ENCODE measurements at regions not wholly inside any gene's neighbourhood (a gene's known extent, or its start where the extent isn't known, plus 50 kb on each side); places are given as distances from the start of the nearest gene placed in this dataset.

DNA sequence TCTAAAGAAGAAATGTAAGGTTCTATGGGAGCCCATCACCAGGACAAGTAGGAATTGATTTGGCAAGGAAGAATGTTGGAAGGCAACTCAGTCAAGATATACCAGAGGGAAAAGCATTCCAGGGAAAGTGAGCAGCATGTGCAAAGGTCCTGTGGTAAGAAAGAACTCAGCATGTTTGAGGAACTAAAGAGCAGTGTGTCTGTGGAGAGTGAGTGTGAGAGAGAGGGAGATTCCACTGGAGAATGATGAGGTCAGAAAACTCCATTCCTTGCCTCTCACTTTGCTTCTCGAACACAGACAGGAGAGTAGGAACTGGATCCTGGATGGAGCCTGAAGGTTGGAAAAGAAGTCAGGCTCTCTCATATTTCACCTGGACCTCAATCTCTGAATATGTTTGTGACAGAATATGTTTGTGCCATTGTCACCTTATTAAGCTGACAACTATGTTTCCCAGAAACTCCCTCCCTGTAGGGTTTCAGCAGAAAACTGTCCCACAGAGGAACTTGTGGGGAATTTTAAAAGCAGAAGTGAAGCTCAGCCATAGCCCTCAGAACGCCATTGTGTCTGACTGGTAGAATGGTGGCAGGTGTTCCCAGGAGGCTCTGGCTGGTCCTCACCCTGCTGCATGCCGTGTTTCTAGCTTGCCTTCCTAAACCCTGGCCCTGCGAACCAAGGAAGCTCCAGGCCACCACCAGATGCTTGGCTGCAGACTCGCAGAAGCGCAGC lies 382.4 kb upstream of the XYLT1 start:
- Histone ChIP-seq H3K9me3 (no peaks in the 10 kb centered on the region), H3K27me3 (no peaks in the 10 kb centered on the region), H3K36me3 (no peaks in the 10 kb centered on the region), H3K4me1 (ENCODE audit: insufficient read depth) (no peaks in the 10 kb centered on the region), H3K4me3 (no peak overlapping the region), H3K27ac (no peak overlapping the region)
- DNase-seq = no peak
- WGBS, 3 donors = 82 to 90% (median 84%) methylated on average over 6 of the region's 6 CpGs
- TF ChIP-seq EP300 (IDR thresholded peaks at IDR 0.05) (no peak), POLR2A (IDR thresholded peaks at IDR 0.05) (no peak)
- TF ChIP-seq, protein P1, sequence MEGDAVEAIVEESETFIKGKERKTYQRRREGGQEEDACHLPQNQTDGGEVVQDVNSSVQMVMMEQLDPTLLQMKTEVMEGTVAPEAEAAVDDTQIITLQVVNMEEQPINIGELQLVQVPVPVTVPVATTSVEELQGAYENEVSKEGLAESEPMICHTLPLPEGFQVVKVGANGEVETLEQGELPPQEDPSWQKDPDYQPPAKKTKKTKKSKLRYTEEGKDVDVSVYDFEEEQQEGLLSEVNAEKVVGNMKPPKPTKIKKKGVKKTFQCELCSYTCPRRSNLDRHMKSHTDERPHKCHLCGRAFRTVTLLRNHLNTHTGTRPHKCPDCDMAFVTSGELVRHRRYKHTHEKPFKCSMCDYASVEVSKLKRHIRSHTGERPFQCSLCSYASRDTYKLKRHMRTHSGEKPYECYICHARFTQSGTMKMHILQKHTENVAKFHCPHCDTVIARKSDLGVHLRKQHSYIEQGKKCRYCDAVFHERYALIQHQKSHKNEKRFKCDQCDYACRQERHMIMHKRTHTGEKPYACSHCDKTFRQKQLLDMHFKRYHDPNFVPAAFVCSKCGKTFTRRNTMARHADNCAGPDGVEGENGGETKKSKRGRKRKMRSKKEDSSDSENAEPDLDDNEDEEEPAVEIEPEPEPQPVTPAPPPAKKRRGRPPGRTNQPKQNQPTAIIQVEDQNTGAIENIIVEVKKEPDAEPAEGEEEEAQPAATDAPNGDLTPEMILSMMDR (IDR thresholded peaks at IDR 0.05) = no peak
- intact Hi-C loops (cut with DNase I) = no loop called here

DNA sequence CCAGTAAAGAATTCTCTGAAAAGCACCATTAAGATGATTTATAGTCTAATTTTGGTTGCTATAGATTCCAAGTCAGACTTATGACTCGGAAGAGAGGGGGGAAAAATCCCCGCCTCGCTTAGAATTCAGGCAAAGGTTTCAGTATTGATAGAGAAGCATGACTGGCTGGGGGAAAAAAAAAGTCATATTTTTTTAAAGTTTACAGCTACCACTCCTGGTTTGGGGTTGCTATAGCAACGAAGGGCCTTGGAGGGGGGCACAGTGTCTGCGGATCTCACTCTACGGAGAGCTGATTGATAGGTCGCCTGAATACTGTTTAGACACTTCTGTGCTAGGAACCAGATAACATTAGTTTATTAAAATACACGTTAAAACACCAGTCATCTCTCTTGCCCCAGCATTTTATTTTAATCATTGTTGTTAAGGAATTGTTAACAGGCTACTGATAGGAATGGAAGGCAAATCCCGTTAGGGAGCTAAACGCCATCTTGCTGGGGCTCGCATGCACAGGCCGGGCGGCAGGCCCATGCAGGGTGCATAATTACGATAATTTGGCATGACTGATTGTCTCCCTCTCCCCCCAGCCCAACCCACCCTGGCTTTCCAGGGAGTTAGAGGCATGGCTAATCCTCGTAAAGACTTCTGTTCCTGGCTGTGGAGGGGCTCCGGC lies 380.0 kb upstream of the XYLT1 start:
- DNase-seq = no peak
- Histone ChIP-seq H3K27ac (no peak overlapping the region), H3K4me3 (no peak overlapping the region), H3K4me1 (ENCODE audit: insufficient read depth) (no peaks in the 10 kb centered on the region), H3K9me3 (no peaks in the 10 kb centered on the region), H3K27me3 (no peaks in the 10 kb centered on the region), H3K36me3 (no peaks in the 10 kb centered on the region)
- TF ChIP-seq EP300 (IDR thresholded peaks at IDR 0.05) (no peak), POLR2A (IDR thresholded peaks at IDR 0.05) (no peak)
- TF ChIP-seq, protein P1 (IDR thresholded peaks at IDR 0.05) = no peak
- 6 to 16% (median 14%) methylated on average over 16 of the region's 16 CpGs for WGBS, 3 donors
- intact Hi-C loops (cut with DNase I) = no loop called here

DNA sequence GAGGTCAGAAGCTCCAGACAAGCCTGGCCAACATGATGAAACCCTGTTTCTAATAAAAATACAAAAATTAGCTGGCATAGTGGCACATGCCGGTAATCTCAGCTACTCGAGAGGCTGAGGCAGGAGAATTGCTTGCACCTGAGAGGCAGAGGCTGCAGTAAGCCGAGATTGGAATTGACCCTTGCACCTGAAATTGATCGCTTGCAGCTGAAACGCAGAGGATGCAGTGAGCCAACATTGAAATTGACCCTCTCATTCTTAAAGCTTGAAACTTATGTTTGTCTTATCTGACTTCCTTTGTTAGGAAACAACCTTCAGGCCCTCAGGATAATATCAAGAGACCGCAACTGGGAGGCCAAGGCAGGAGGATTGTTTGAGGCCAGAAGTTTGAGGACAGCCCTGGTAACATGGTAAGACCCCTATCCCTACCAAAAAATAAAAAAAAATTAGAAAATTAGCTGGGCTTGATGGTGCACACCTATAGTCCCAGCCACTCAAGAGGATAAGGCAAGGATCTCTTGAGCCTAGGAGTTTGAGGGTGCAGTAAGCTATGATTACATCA lies 376.6 kb upstream of the XYLT1 start:
- TF ChIP-seq EP300 (IDR thresholded peaks at IDR 0.05) = no peak
- TF ChIP-seq, protein P1 (IDR thresholded peaks at IDR 0.05) = no peak
- TF ChIP-seq POLR2A (IDR thresholded peaks at IDR 0.05) = no peak
- Histone ChIP-seq H3K27me3 (no peaks in the 10 kb centered on the region), H3K4me1 (ENCODE audit: insufficient read depth) (no peaks in the 10 kb centered on the region), H3K36me3 (no peaks in the 10 kb centered on the region), H3K27ac (no peak overlapping the region), H3K4me3 (no peak overlapping the region), H3K9me3 (no peaks in the 10 kb centered on the region)
- DNase-seq = no peak
- WGBS, 3 donors = 81 to 91% (median 85%) methylated on average over 6 of the region's 6 CpGs
- intact Hi-C loops (cut with DNase I) = no loop called here

DNA sequence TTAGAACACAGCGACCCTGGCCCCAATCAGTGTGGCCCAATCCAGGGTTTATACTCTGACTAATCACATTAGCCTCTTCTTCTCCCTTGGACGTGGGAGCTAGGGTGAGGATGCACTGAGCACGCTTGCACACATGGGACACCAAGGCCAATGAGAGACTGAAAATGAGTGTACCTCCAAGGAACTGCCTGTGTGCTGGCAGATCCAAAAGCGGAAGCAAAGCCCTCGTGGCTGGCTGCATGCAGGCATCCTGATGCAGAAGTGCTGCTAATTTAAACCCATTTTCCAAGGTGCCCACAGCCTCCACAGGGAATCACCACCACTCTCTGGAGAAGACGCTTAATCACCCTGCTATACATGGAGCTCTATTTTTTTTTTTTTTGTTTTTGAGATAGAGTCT lies 375.3 kb upstream of the XYLT1 start:
- no peak for DNase-seq
- intact Hi-C loops (cut with DNase I) = no loop called here
- no peaks in the 10 kb centered on the region for H3K36me3 ChIP-seq
- H3K9me3 ChIP-seq = no peaks in the 10 kb centered on the region
- no peak overlapping the region for H3K4me3 ChIP-seq
- no peaks in the 10 kb centered on the region for H3K4me1 ChIP-seq (ENCODE audit: insufficient read depth)
- H3K27me3 ChIP-seq = no peaks in the 10 kb centered on the region
- 79 to 84% (median 82%) methylated on average over 6 of the region's 6 CpGs for WGBS, 3 donors
- TF ChIP-seq, protein P1 (IDR thresholded peaks at IDR 0.05) = no peak
- TF ChIP-seq POLR2A (IDR thresholded peaks at IDR 0.05) (no peak), EP300 (IDR thresholded peaks at IDR 0.05) (no peak)
- H3K27ac ChIP-seq = no peak overlapping the region

All from ovary (tissue), 7 donors.